ENCODE measurements at regions not wholly inside any gene's neighbourhood (a gene's known extent, or its start where the extent isn't known, plus 50 kb on each side); places are given as distances from the start of the nearest gene placed in this dataset.

DNA sequence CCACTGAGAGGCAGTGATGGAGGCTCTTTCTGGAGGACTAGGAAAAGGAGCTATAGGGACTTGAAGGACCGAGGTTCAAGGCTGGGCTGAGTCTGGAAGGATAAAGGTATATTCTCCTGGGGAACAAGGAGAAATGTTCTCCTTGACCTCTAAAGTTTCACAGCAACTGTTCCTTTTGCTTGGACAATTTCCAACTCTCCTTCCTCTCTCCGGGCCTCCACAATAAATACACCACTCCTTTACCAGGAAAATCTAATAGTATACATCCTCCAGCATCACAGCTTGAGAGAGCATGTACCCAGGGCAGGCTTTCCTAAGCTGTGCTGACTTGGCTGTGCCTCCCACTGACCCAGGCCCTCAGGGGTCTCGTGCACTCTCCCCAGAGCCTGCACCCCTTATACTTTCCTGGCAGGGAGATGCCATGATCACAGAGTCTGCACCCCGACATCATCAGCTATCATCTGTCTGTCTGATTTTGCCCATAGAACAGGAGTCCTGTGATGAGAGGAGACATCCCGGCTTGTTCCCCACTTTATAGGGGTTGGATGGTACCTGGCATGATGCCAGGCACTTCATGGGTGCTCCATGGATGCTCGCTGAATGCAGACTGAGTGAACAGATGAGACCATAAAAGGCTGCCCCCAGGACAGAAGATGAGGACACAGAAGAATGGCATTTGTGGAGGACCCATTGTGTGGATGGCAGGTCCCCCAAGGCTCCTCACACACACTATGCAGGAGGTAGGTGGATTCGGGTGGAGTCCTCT is 582.6 kb upstream of the CDH5 start:
- Mint-ChIP-seq H3K4me1 (ENCODE audit: low read depth) (no peaks in the 10 kb centered on the region), H3K27ac (no peak overlapping the region), H3K4me3 (no peak overlapping the region), H3K36me3 (ENCODE audit: insufficient read depth in 2 of 2) (no peaks in the 10 kb centered on the region), H3K9me3 (no peaks in the 10 kb centered on the region), H3K27me3 (ENCODE audit: low read depth) (no peaks in the 10 kb centered on the region)
- ATAC-seq (replicated peaks in 1 of 2): no peak
- DNase-seq: no peak

DNA sequence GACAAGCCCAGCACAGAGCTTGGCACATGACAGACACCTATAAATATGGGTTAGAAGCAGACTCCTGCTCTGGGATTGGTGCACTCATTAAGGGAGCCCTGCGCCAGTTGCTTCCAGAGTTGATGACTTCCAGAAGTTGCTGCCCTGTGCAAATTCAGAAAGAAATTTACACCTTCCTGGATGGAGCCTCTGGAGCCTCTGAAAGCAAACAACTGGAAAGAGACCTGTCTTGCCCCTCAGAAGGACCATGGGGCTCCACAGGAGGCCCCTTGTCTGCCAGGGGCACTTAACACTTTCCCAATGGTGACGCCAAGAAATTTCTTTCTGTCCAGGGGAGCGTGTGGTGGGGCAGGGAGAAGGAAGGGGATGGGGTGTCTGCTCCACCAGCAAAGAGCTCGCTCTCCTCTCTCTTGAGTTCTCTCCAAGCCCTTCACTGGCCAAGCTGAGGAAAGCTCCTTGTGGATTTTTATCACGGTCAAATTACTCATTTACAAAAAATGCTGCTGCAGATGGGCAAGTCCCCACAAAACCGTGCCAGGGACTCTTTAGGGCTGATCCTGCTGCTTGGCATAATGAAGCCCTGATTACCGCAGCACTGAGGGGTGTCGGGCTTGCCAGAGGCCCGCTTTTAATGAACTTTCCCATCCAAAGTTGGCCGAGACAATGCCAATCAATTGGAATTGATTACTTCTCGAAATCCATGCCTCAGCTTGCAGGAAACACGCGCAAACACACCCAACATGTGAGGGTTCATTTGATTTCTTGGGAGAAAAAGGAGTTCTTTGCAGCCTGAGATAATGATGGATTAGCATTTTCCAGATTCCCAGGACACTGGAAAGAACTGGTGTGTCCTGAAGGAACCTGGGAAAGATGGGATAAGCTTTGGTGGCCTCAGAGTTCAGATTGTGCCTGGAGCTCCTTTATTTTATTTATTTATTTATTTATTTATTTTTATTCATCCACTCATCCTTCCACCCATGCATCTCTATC is 583.6 kb upstream of the CDH5 start:
- no peak overlapping the region for H3K4me3 Mint-ChIP-seq
- H3K9me3 Mint-ChIP-seq: no peaks in the 10 kb centered on the region
- H3K27ac Mint-ChIP-seq: no peak overlapping the region
- ATAC-seq (replicated peaks in 1 of 2) (no peak), DNase-seq (no peak)
- no peaks in the 10 kb centered on the region for H3K36me3 Mint-ChIP-seq (ENCODE audit: insufficient read depth in 2 of 2)
- no peaks in the 10 kb centered on the region for H3K27me3 Mint-ChIP-seq (ENCODE audit: low read depth)
- no peaks in the 10 kb centered on the region for H3K4me1 Mint-ChIP-seq (ENCODE audit: low read depth)

DNA sequence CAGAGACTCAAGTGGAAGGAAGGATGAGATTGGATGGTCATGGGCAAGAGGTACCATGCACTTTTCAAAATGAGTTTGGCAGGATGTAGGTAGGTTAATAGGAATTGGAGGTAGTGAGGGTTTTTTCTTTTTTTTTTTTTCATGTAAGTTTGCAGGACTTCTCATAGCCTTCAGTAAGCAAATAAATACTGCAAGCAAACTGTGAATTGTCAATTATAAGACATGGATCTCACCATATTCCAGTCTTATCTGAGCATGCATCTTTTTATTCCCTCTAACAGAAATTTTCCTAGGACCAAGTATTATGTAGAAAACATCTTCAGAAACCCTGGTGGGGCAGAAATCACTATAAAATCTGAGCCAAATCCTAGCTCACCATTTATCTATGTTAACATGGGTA is 584.6 kb upstream of the CDH5 start:
- H3K4me3 Mint-ChIP-seq: no peak overlapping the region
- DNase-seq (no peak), ATAC-seq (replicated peaks in 1 of 2) (no peak)
- no peaks in the 10 kb centered on the region for H3K36me3 Mint-ChIP-seq (ENCODE audit: insufficient read depth in 2 of 2)
- no peaks in the 10 kb centered on the region for H3K27me3 Mint-ChIP-seq (ENCODE audit: low read depth)
- H3K27ac Mint-ChIP-seq: no peak overlapping the region
- H3K4me1 Mint-ChIP-seq (ENCODE audit: low read depth): no peaks in the 10 kb centered on the region
- H3K9me3 Mint-ChIP-seq: peaks cover 0 to 2% of the 10 kb centered on the region in 2 donors

GRCh38 chr16:65781363-65781762 is 585.1 kb upstream of the CDH5 start:
- H3K9me3 Mint-ChIP-seq: peaks cover 0 to 2% of the 10 kb centered on the region in 2 donors
- no peak overlapping the region for H3K4me3 Mint-ChIP-seq
- no peak overlapping the region for H3K27ac Mint-ChIP-seq
- H3K4me1 Mint-ChIP-seq (ENCODE audit: low read depth): no peaks in the 10 kb centered on the region
- ATAC-seq (replicated peaks in 1 of 2) (no peak), DNase-seq (no peak)
- no peaks in the 10 kb centered on the region for H3K27me3 Mint-ChIP-seq (ENCODE audit: low read depth)
- no peaks in the 10 kb centered on the region for H3K36me3 Mint-ChIP-seq (ENCODE audit: insufficient read depth in 2 of 2)

GRCh38 chr16:65779201-65779600 is 587.3 kb upstream of the CDH5 start:
- no peaks in the 10 kb centered on the region for H3K36me3 Mint-ChIP-seq (ENCODE audit: insufficient read depth in 2 of 2)
- ATAC-seq (replicated peaks in 1 of 2): no peak
- H3K4me1 Mint-ChIP-seq (ENCODE audit: low read depth): no peaks in the 10 kb centered on the region
- no peak overlapping the region for H3K4me3 Mint-ChIP-seq
- no peak for DNase-seq
- H3K27me3 Mint-ChIP-seq (ENCODE audit: low read depth): no peaks in the 10 kb centered on the region
- peaks cover 0 to 2% of the 10 kb centered on the region in 2 donors for H3K9me3 Mint-ChIP-seq
- no peak overlapping the region for H3K27ac Mint-ChIP-seq

GRCh38 chr16:65776639-65777183 is 589.8 kb upstream of the CDH5 start:
- Mint-ChIP-seq H3K36me3 (ENCODE audit: insufficient read depth in 2 of 2) (no peaks in the 10 kb centered on the region), H3K27ac (no peak overlapping the region), H3K4me1 (ENCODE audit: low read depth) (no peaks in the 10 kb centered on the region), H3K9me3 (peaks cover 0 to 2% of the 10 kb centered on the region in 2 donors), H3K4me3 (no peak overlapping the region), H3K27me3 (ENCODE audit: low read depth) (no peaks in the 10 kb centered on the region)
- ATAC-seq (replicated peaks in 1 of 2) (no peak), DNase-seq (no peak)

DNA sequence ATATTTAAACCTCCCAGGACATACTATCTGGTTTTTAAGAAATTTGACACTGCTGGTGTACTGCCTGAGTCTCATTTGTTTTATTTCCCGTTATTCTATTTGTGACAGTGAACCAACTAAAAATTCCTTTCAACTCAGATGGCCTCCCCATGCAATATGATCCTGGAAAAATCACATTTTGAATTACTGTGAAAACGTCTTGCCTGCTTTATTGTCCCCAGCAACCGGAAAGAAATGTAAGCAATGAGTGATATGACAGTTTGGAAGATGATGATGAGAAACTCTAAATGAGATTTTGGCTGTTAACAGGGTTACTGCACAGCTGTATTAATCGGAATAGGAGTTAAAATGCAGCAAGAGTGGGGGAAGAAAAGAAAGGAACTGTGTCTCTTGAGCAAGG is 590.7 kb upstream of the CDH5 start:
- no peak for DNase-seq
- Mint-ChIP-seq H3K36me3 (ENCODE audit: insufficient read depth in 2 of 2) (no peaks in the 10 kb centered on the region), H3K27ac (no peak overlapping the region), H3K9me3 (peaks cover 0 to 2% of the 10 kb centered on the region in 2 donors), H3K4me1 (ENCODE audit: low read depth) (no peaks in the 10 kb centered on the region), H3K4me3 (no peak overlapping the region), H3K27me3 (ENCODE audit: low read depth) (no peaks in the 10 kb centered on the region)
- no peak for ATAC-seq (replicated peaks in 1 of 2)

DNA sequence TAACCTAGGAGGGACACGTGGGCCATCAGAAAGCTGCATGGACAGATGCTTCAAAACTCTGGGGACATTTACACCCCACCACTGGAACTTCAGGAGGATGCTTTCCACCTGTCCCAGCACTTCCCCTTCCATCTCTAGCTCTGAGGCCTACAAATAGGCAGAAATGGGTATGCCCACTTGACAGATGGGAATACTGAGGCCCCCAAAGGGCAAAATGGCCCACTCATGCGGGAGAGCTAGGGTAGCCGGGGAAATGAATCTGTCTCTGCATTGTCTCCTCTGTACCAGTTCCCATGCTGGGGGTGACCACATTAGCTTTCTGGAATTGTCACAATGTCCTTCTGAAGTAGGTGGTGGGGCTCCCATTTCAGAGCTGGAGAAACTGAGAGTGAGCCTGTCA is 592.1 kb upstream of the CDH5 start:
- Mint-ChIP-seq H3K4me3 (no peak overlapping the region), H3K36me3 (ENCODE audit: insufficient read depth in 2 of 2) (no peaks in the 10 kb centered on the region), H3K4me1 (ENCODE audit: low read depth) (no peaks in the 10 kb centered on the region), H3K27ac (no peak overlapping the region), H3K27me3 (ENCODE audit: low read depth) (no peaks in the 10 kb centered on the region), H3K9me3 (peaks cover 2 to 3% of the 10 kb centered on the region in 2 donors)
- ATAC-seq (replicated peaks in 1 of 2) (no peak), DNase-seq (no peak)

DNA sequence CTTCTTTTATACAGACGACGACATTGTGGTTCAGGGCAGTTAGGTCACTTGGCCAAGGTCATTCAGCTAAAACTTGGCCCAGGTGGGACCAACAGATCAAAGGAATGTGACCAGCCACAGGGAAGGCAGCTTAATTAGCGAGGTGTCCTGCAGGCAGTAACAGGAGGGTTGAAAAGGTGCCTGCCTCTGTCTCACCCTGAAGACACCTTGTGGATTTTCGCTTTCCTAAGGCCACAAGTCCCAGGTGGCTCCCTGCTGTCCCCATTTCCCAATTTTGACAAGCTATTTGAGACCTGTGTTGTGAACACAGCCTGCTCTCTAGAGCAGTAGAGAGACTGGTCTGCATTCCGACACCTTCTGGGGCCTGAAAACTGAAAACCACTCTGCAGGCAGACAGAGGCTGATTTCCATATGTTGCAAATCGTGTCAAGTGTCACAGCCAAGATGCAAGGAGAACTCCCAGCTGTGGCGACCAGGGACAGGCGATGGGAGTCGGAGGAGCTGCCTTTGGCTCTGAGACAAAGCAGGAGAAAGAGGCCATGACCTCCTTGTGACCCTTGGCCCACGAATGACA is 593.1 kb upstream of the CDH5 start:
- no peak overlapping the region for H3K27ac Mint-ChIP-seq
- H3K27me3 Mint-ChIP-seq (ENCODE audit: low read depth): no peaks in the 10 kb centered on the region
- H3K9me3 Mint-ChIP-seq: peaks cover 3 to 5% of the 10 kb centered on the region in 2 donors
- no peaks in the 10 kb centered on the region for H3K4me1 Mint-ChIP-seq (ENCODE audit: low read depth)
- no peak for DNase-seq
- no peaks in the 10 kb centered on the region for H3K36me3 Mint-ChIP-seq (ENCODE audit: insufficient read depth in 2 of 2)
- H3K4me3 Mint-ChIP-seq: no peak overlapping the region
- ATAC-seq (replicated peaks in 1 of 2): no peak

- no peaks in the 10 kb centered on the region for H3K4me1 Mint-ChIP-seq (ENCODE audit: low read depth)
- no peaks in the 10 kb centered on the region for H3K36me3 Mint-ChIP-seq (ENCODE audit: insufficient read depth in 2 of 2)
Measured at GRCh38 chr16:65772134-65772732, 594.3 kb upstream of the CDH5 start.

DNA sequence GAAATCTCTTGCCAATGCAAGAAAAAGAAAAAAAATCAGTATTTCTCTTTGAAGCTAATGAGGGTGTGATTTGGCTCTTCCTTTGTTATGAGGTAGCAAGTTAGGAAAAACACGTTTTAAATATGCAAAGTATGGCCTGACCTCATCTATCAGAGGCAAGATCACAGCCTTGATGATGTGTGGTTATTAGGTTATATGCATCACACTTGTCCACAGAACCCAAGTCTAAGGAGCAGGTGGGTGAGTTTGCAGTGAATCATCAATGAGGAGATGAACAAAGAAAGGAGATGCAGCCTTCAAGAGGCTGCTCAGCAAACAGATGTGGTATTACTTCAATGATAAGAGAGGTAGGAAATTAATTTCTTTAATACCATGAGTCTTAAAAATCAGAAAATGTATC is 594.8 kb upstream of the CDH5 start:
- Mint-ChIP-seq H3K36me3 (ENCODE audit: insufficient read depth in 2 of 2) (no peaks in the 10 kb centered on the region), H3K4me3 (no peak overlapping the region), H3K27ac (no peak overlapping the region), H3K27me3 (ENCODE audit: low read depth) (no peaks in the 10 kb centered on the region), H3K9me3 (peaks cover 2 to 10% of the 10 kb centered on the region in 2 donors), H3K4me1 (ENCODE audit: low read depth) (no peaks in the 10 kb centered on the region)
- no peak for ATAC-seq (replicated peaks in 1 of 2)
- no peak for DNase-seq

More at GRCh38 chr16:65772134-65772732, 594.3 kb upstream of the CDH5 start:
- no peaks in the 10 kb centered on the region for H3K27me3 Mint-ChIP-seq (ENCODE audit: low read depth)
- ATAC-seq (replicated peaks in 1 of 2) (no peak), DNase-seq (no peak)
- peaks cover 3 to 10% of the 10 kb centered on the region in 2 donors for H3K9me3 Mint-ChIP-seq
- no peak overlapping the region for H3K27ac Mint-ChIP-seq
- no peak overlapping the region for H3K4me3 Mint-ChIP-seq

DNA sequence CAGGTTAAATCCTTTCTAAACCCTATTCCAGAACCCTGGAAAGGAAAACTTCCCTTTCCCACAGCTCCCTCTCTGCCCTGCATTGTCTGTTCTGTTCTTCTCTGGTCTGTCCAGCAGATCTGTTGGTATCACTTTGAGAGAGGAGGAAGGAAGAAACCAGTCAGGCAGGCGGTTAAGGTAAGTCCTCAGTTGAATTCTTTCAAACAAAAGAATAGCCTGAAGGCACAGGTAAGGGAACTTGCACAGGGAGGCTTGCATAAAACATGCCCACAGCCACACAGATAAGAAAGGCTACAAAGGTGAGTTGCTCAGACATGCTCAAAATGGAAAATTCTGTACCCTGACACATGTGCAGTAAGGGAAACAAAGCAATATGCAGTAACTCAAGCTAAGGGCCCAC is 595.7 kb upstream of the CDH5 start:
- DNase-seq (no peak), ATAC-seq (replicated peaks in 1 of 2) (no peak)
- Mint-ChIP-seq H3K36me3 (ENCODE audit: insufficient read depth in 2 of 2) (no peaks in the 10 kb centered on the region), H3K27me3 (ENCODE audit: low read depth) (no peaks in the 10 kb centered on the region), H3K4me1 (ENCODE audit: low read depth) (no peaks in the 10 kb centered on the region), H3K4me3 (no peak overlapping the region), H3K27ac (no peak overlapping the region), H3K9me3 (peaks cover 2 to 11% of the 10 kb centered on the region in 2 donors)
